Keratinocyte (primary cell): ENCODE measurements at regions not wholly inside any gene's neighbourhood (a gene's known extent, or its start where the extent isn't known, plus 50 kb on each side); places are given as distances from the start of the nearest gene placed in this dataset.

Experiments used
- CTCF ChIP-seq, 3 experiments: IDR thresholded peaks in 1 of 3; conservative IDR thresholded peaks in 1 of 3; optimal IDR thresholded peaks in 1 of 3; 2 replicates in 2 of 3; 3 replicates in 1 of 3; pipeline versions ENCODE3 to v1.5.1; 2011; ENCODE audit warnings: low read length in 3 of 3, mild to moderate bottlenecking in 3 of 3, moderate library complexity in 2 of 3, control low read depth in 1 of 3, inconsistent platforms in 1 of 3; ENCODE audit not compliant: insufficient read depth in 2 of 3; ENCODE audit errors: extremely low read depth in 1 of 3
- EZH2 ChIP-seq: IDR thresholded peaks from one replicate; pipeline ENCODE4 v1.6.1; 2012; ENCODE audit warnings: inconsistent platforms, mild to moderate bottlenecking, low read length, moderate library complexity

- TF ChIP-seq CTCF (optimal IDR thresholded peaks at IDR 0.05 in 1 of 3, IDR thresholded peaks at IDR 0.05 in 1 of 3, conservative IDR thresholded peaks at IDR 0.05 in 1 of 3; ENCODE audit: extremely low read depth in 1 of 3, insufficient read depth in 2 of 3, low read length in 3 of 3) (no peak), EZH2 (no peak)
Observed at GRCh38 chr4:57691370-57691769, 581.2 kb upstream of the IGFBP7 start.
